ENCODE measurements at regions not wholly inside any gene's neighbourhood (a gene's known extent, or its start where the extent isn't known, plus 50 kb on each side); places are given as distances from the start of the nearest gene placed in this dataset.

DNA sequence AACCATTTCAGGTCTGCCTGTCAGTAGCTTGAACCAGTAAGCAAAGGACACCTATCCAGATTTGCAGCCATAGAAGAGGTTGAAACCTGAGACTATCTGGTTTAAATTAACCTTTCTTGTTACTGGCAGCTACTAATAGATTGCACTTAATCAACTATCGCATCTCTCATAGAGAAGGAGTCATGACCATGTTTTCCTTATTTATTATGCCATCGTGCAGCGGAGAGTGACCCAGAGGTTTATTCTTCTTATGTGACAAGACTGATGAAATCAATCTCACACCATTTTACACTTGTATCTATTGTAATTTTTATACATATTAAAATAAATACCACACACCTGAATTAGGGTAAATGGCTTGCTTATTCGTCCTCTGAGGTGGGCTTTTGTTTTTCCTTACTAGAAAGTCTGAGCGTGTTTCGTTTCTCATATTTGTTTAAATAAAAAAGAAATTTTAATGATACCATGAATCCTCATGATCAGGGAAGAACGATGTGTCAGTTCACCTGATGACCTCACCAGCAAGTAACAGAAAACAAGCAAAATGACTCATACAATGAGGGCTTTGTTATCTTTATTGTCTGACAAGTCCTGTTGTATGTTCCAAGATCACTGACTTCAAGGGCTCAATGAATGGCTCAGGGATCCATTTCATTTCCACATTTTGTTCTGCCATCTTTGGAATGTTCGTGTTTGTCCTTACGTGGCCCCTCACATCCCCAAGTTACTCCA lies 379.5 kb upstream of the DPH6 start:
- intact Hi-C loops (cut with micrococcal nuclease), result no loop called here
- FAIRE-seq, result no peak
- Histone ChIP-seq H3K27ac (ENCODE audit: extremely low read depth, low read depth, low read length) (no peak overlapping the region), H3K27me3 (ENCODE audit: control insufficient read depth in 2 of 2, insufficient read depth in 2 of 2, low read length in 2 of 2) (no peaks in the 10 kb centered on the region), H3K4me1 (replicated peaks in 1 of 2; ENCODE audit: control insufficient read depth in 2 of 2, insufficient read depth in 2 of 2, low read length in 2 of 2) (no peaks in the 10 kb centered on the region), H3K79me2 (ENCODE audit: control insufficient read depth, insufficient read depth, low read length) (no peaks in the 10 kb centered on the region), H3K9me1 (ENCODE audit: control insufficient read depth, insufficient read depth, low read length) (no peaks in the 10 kb centered on the region), H3K4me3 (no peak overlapping the region), H4K20me1 (replicated peaks; ENCODE audit: control insufficient read depth, insufficient read depth, low read length) (no peaks in the 10 kb centered on the region), H3K9ac (ENCODE audit: insufficient read depth in 1 of 2, low read depth in 2 of 2, low read length in 2 of 2) (no peak overlapping the region), H3K9me3 (replicated peaks; ENCODE audit: control insufficient read depth, insufficient read depth, low read depth, low read length) (no peaks in the 10 kb centered on the region), H2AFZ (ENCODE audit: low read depth, low read length) (no peak overlapping the region), H3K36me3 (ENCODE audit: control insufficient read depth, insufficient read depth, low read length) (no peaks in the 10 kb centered on the region), H3K4me2 (ENCODE audit: insufficient read depth, low read length) (no peak overlapping the region)
- in situ Hi-C loops (cut with MboI), result no loop called here
- no peak for ATAC-seq
- ChIA-PET CTCF (ENCODE audit: low intra/inter-chr PET ratio) (no interaction called here), POLR2A (no interaction called here)
- no peak for TF ChIP-seq ZNF175 (CRISPR knock-in tag; IDR thresholded peaks at IDR 0.05; ENCODE audit: low read depth)
- TF ChIP-seq E2F3 (CRISPR knock-in tag; IDR thresholded peaks at IDR 0.05), result no peak
- TF ChIP-seq STAT5B (CRISPR knock-in tag; IDR thresholded peaks at IDR 0.05), result no peak
- TF ChIP-seq FOSL1 (tag; conservative IDR thresholded peaks at IDR 0.05), result peak; percentile 68
- no peak for TF ChIP-seq PYGO2 (tag; IDR thresholded peaks at IDR 0.05)
- peak; percentile 32; the same call in 1 of the 2 replicates for TF ChIP-seq JUND (IDR thresholded peaks at IDR 0.05; ENCODE audit: borderline replicate concordance, low read depth, low read length)
- TF ChIP-seq JUND (tag; IDR thresholded peaks at IDR 0.05; ENCODE audit: borderline replicate concordance, low read depth, low read length), result peak; percentile 74; the same call in 2 of the 3 replicates
- TF ChIP-seq, protein P1, sequence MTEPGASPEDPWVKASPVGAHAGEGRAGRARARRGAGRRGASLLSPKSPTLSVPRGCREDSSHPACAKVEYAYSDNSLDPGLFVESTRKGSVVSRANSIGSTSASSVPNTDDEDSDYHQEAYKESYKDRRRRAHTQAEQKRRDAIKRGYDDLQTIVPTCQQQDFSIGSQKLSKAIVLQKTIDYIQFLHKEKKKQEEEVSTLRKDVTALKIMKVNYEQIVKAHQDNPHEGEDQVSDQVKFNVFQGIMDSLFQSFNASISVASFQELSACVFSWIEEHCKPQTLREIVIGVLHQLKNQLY (CRISPR knock-in tag; conservative IDR thresholded peaks at IDR 0.05), result no peak
- TF ChIP-seq CREM (IDR thresholded peaks at IDR 0.05; ENCODE audit: low read depth), result no peak
- no peak for TF ChIP-seq CC2D1A (IDR thresholded peaks at IDR 0.05)
- TF ChIP-seq, protein P2, sequence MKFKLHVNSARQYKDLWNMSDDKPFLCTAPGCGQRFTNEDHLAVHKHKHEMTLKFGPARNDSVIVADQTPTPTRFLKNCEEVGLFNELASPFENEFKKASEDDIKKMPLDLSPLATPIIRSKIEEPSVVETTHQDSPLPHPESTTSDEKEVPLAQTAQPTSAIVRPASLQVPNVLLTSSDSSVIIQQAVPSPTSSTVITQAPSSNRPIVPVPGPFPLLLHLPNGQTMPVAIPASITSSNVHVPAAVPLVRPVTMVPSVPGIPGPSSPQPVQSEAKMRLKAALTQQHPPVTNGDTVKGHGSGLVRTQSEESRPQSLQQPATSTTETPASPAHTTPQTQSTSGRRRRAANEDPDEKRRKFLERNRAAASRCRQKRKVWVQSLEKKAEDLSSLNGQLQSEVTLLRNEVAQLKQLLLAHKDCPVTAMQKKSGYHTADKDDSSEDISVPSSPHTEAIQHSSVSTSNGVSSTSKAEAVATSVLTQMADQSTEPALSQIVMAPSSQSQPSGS (CRISPR knock-in tag; IDR thresholded peaks at IDR 0.05), result no peak
- TF ChIP-seq JUNB (CRISPR knock-in tag; conservative IDR thresholded peaks at IDR 0.05), result no peak
- TF ChIP-seq ZNF696 (CRISPR knock-in tag; conservative IDR thresholded peaks at IDR 0.05), result no peak
- TF ChIP-seq, protein P3, sequence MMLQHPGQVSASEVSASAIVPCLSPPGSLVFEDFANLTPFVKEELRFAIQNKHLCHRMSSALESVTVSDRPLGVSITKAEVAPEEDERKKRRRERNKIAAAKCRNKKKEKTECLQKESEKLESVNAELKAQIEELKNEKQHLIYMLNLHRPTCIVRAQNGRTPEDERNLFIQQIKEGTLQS (IDR thresholded peaks at IDR 0.05), result peak; percentile 69
- TF ChIP-seq, protein P3 (CRISPR knock-in tag; conservative IDR thresholded peaks at IDR 0.05), result no peak
- BruUV-seq (replicated peaks), result no TSS peak
- no peak for DNase-seq (ENCODE audit: extremely low read depth in 1 of 4, low spot score in 3 of 4)
- WGBS (ENCODE audit: insufficient coverage, low coverage, missing lambda C conversion rate), result 2% methylated on average over 9 of the region's 9 CpGs
